Renal cortex interstitium (tissue), 11 donors: ENCODE measurements at regions not wholly inside any gene's neighbourhood (a gene's known extent, or its start where the extent isn't known, plus 50 kb on each side); places are given as distances from the start of the nearest gene placed in this dataset.

ENCODE experiments used
- DNase-seq, 11 donors: peaks; one replicate each; pipeline ENCODE4 v3.0.0-alpha.2; 2013; ENCODE audit warnings: low read depth in 9 of 11, low spot score in 4 of 11; ENCODE audit errors: extremely low read depth in 1 of 11

- no peak for DNase-seq
These were observed 500.5 kb downstream of the CCDC85A start for GRCh38 chr2:56684327-56684726.

DNA sequence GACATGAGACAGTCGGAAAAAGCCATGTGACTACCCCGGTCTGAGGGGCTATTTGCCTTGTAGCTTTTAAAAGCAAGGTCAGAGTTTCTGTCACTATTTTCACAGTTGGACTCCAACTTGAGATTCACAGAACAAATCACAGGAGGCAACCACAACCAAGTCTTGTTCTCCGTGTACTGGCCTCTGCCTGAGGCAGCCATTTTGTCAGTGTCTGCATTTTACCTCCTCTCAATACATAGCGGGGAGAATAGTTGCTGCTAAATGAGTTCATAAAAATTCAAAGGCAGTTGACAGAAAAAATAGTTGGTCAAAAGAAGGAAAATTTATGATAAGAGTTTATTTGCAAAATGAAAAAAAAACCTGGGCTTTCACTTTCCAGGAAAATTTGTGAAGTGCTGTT, 501.4 kb downstream of the CCDC85A start:
- DNase-seq: no peak

- no peak for DNase-seq
These were observed 503.4 kb downstream of the CCDC85A start for GRCh38 chr2:56687169-56687568.

GRCh38 chr2:56688661-56689060, 504.9 kb downstream of the CCDC85A start:
- DNase-seq: no peak

DNA sequence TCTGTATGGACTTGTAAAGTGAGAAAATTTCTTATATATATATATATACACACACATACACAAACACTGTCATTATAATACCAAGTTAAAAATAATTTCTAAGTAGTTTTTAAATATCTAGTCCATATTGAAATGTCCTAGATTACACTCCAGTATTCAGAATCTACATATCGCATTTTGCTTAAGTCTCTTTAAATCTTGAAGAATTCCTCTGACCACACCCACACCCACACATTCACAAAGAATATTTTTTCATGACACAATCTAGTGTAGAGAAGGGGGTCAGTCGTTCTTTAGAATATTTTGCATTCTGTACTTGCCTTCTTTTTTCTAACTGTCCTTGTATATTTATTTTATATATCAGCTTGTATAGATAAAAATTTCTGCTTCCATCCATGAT, 509.7 kb downstream of the CCDC85A start:
- no peak for DNase-seq

DNA sequence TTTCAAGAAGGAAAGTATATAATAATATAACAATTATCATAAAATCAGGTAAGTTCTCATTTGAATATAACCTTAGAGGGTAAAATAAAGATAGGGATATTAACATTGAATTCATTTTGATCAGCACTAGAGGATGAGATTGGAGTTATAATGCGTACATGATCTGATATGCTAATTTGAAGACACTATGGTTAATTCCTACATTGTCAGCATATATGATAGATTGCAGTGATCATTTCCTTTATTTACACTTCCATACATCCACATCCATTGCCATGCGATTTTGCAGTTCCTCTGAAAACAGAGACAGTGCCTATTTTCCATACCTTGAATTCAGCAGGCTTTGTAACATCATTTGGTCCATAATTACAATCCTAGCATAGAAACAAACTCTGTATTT, 519.2 kb downstream of the CCDC85A start:
- no peak for DNase-seq

DNA sequence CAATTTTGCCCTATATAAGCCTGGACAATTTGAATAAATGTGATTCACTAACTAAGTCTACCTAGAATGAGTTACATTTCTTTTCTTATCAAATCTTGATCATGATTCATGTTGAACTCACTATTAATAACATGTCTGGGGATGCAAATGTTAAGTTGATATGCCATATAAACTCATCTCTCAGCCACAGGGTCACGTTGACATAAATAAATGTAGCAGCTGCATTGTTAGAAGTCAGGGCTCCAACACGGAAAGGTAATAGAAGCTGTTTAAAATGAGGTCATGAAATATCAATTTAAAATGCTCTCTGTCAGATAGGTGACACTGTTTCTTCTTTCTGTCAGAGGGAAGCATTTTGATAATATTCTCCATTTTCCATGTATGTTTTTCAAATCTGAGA, 521.9 kb downstream of the CCDC85A start:
- DNase-seq: no peak

DNA sequence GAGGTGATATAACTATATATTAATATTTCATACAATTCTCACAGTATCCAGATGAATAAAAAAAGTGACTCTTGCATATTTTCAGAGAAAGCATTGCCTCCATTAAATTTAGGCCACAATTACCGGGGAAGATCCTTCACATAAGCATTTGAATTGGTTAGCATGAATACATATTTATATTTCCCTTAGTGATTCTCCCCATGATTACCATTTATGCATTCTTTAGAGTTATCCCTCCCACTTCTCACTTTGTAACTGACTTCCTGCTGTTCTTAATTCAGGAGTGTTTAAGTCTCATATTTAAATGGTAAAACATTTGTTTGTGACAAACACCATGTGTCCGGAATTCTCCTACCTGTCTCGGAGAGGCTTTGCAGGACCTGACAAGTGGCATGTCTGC, 523.4 kb downstream of the CCDC85A start:
- DNase-seq: no peak

DNA sequence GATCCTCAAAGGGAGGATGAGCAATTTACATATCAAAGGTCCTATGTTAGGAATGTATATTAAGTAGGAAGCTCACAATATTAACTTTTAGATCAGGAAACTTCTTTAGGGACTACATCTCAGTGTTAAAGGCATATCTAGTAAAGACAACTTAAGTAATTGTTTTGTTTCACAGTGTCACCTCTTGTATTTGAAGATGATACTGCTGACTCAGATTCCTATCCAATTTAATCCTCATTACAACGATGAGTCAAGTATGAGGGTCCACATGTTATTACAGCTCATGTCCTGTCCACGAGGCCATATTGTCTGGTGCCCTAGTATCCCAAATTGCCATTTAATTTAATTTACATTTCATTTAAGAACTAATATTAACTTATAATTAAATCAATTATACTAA, 523.9 kb downstream of the CCDC85A start:
- no peak for DNase-seq

- DNase-seq: no peak
These were observed 525.4 kb downstream of the CCDC85A start for GRCh38 chr2:56709181-56709580.

GRCh38 chr2:56713161-56713676, 529.4 kb downstream of the CCDC85A start:
- no peak for DNase-seq

GRCh38 chr2:56713978-56714377, 530.2 kb downstream of the CCDC85A start:
- DNase-seq: no peak

GRCh38 chr2:56714400-56714799, 530.6 kb downstream of the CCDC85A start:
- no peak for DNase-seq

GRCh38 chr2:56715683-56716082, 531.9 kb downstream of the CCDC85A start:
- DNase-seq: no peak

GRCh38 chr2:56718413-56718812, 534.6 kb downstream of the CCDC85A start:
- DNase-seq: no peak

DNA sequence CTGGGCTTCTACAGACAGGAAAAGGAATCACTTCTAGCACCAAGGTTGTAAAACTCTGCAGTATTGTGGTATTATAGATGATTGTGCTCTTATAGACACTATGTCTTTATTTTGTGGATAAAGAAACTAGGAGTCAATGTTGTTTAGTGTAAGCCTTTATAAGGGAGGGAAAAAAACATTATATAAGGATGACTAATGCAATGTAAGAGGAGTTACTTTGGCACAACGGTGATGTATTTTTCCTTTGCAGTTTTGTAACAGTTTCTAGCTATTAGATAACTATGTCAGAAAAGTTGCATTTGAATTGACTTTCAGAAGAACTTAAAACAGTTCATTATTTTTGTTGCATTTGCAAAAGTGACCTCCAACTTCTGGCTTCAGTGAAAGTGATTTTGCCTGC, 545.4 kb downstream of the CCDC85A start:
- no peak for DNase-seq

- no peak for DNase-seq
These were observed 549.2 kb downstream of the CCDC85A start for GRCh38 chr2:56732946-56733345.

DNA sequence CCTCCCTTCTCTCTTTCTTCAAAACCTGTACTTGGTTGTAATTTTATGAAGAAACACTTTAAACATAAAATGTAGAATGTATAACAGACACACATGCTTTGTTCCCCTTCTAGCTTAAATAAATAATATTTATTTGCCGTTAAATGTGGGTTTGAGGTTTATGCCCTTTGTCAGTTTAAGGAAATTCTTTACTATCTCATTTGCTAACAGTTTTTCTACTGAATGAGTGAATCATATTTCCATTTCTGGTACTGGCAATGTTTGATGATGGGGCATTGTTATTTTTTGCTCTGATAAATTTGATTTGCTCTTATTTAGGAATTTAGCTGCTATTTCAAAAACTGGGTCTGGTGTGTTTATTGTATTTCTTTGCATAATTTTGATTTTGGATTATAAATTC, 555.6 kb downstream of the CCDC85A start:
- DNase-seq: no peak

DNA sequence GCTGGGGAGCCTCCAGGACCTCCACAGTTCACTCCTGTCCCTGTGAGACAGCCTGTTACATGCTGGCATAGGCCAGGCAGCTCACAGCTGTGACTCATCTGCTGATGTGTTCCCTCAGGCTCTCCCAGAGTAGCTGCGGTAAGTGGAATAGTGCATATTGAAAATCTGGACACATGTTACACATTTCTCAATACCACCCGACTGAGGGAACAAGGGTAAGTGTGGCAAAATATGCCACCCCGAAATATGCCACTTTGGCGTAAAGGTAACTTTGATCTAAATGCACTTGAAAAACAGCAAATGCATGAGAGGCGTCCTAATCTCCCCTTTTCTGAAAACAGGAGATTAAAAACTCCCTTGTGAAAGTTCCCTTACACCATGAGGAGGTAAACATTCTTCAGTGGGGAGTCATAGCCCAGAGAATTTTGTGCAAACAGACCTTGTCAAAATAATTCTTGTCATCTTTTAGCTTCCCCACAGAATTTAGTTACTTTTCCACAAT, 557.9 kb downstream of the CCDC85A start:
- no peak for DNase-seq

- no peak for DNase-seq
These were observed 560.0 kb downstream of the CCDC85A start for GRCh38 chr2:56743807-56744206.

DNA sequence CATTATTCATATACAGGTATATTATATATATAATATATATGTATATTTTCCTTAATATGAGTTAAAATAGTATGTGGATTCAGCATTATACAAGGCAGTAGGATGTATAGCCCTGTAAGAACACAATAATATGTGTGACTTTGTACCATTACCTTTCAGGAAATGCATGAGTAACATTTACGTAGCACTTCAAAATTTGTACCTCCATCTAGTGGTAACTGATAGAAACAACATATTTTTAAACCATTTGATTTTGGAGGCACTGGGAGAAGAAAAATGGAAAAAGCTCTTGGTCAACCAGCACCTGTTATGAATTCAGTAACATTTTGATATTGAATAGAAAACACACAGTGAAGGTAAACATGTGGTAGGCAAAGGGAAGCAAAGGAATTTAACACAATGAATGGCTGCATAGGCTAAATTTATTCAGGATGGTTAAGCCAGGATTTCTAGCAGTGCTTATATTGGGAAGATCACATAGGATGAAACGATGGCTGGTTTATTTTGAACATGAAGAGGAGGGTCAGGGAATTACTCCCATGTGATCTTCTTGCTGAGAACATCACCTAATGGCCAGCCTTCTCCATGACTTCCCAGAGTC, 565.5 kb downstream of the CCDC85A start:
- DNase-seq: peak in 7 of 11 donors; percentile 2 to 19 (median 12)
